Ascending aorta (tissue), 2 donors: ENCODE measurements at regions not wholly inside any gene's neighbourhood (a gene's known extent, or its start where the extent isn't known, plus 50 kb on each side); places are given as distances from the start of the nearest gene placed in this dataset.

ENCODE experiments used
- DNase-seq, 2 donors: peaks; one replicate each; pipeline ENCODE4 v3.0.0-alpha.2; 2019; ENCODE audit warnings: low spot score in 2 of 2
- H3K27ac ChIP-seq, 2 donors: fragments of 200-600 bp; sonication (generic); one replicate each; pipeline ENCODE4 v1.5.1; 2016 to 2017; ENCODE audit warnings: mild to moderate bottlenecking in 1 of 2
- H3K27me3 ChIP-seq: fragments of 200-600 bp; sonication (generic); one replicate; pipeline ENCODE4 v1.5.1; 2017
- H3K36me3 ChIP-seq, 2 donors: fragments of 200-600 bp; sonication (generic); one replicate each; pipeline ENCODE4 v1.5.1; 2016
- H3K4me1 ChIP-seq, 2 donors: fragments of 200-600 bp; sonication (generic); one replicate each; pipeline ENCODE4 v1.5.1; 2016 to 2017; ENCODE audit warnings: mild to moderate bottlenecking in 1 of 2
- H3K4me3 ChIP-seq, 2 donors: fragments of 200-600 bp; sonication (generic); one replicate each; pipeline ENCODE4 v1.5.1; 2016 to 2017; ENCODE audit warnings: mild to moderate bottlenecking in 1 of 2
- H3K9me3 ChIP-seq, 2 donors: fragments of 200-600 bp; sonication (generic); one replicate each; pipeline ENCODE4 v1.5.1; 2016
- CTCF ChIP-seq, 3 experiments: fragments of 200-600 bp in 2 of 3; fragments of 450-650 bp in 1 of 3; sonication (generic) in 2 of 3; IDR thresholded peaks; one replicate each; pipeline ENCODE4 v1.5.1; 2016 to 2019; ENCODE audit warnings: antibody characterized with exemption in 3 of 3, mild to moderate bottlenecking in 1 of 3, moderate library complexity in 1 of 3
- intact Hi-C: fragments of 100-400 bp; cut with DNase I; formaldehyde crosslinking; loops from one replicate; pipeline ENCODE4 v1.15.1; 2023

DNA sequence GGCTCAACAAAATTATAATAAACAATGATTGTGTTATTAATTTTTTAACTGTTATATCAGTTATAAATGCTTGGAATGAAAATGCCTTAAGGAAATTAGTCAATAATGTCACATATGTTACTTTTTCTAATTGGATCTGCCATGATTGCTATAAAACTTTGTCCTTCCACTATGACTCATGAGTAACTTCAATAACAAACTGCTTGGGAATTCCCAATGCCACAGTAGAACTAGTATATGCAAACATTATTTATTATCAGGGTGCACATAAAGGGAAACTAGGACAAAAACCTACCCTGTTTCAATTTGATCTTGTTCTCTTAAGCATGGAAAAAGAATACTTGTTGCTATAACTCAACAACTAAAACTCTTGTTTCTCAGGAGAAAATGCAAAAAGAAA, 59.1 kb upstream of the PDC start:
- H3K4me3 ChIP-seq: no peak overlapping the region
- no peak for DNase-seq
- no peaks in the 10 kb centered on the region for H3K36me3 ChIP-seq
- no peaks in the 10 kb centered on the region for H3K4me1 ChIP-seq
- intact Hi-C loops: no loop called here
- no peak for TF ChIP-seq CTCF (IDR thresholded peaks at IDR 0.05)
- H3K27ac ChIP-seq: no peak overlapping the region
- H3K9me3 ChIP-seq: peaks cover 4 to 17% of the 10 kb centered on the region in 2 donors
- H3K27me3 ChIP-seq: no peaks in the 10 kb centered on the region

DNA sequence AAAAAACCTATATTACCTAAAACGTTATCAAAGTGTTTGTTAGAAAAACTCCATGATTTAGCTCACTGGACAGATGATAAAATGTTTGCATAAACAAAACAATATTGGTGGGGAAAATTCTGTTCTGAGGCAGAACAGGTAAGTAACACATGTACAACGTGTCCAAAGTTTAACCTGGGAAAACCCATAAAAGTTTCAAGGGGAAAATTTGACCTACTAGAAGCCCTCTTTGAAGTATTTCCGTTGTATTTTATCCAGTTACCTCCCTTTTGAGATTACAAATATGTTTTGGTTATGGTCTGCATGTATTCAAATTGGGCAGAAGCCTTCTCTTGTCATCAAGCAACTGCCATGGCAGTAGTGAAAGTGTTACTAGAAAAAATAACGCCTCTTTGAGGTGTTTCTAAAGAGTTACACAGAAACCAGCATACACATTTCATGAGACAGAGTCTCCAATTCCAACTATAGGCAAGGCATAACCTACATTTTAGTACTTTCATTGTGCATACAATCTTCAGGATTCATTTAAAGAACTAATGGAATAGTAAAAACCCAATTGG, 58.0 kb upstream of the PDC start:
- intact Hi-C loops: no loop called here

GRCh38 chr1:186518395-186518794, 57.5 kb upstream of the PDC start:
- H3K9me3 ChIP-seq: peaks cover 0 to 4% of the 10 kb centered on the region in 2 donors
- intact Hi-C loops: no loop called here
- TF ChIP-seq CTCF (IDR thresholded peaks at IDR 0.05): no peak
- H3K36me3 ChIP-seq: no peaks in the 10 kb centered on the region
- no peaks in the 10 kb centered on the region for H3K4me1 ChIP-seq
- no peak for DNase-seq
- H3K27ac ChIP-seq: no peak overlapping the region
- no peaks in the 10 kb centered on the region for H3K27me3 ChIP-seq
- no peak overlapping the region for H3K4me3 ChIP-seq

More for the DNA sequence above, 58.0 kb upstream of the PDC start:
- H3K36me3 ChIP-seq: no peaks in the 10 kb centered on the region
- H3K27me3 ChIP-seq: no peaks in the 10 kb centered on the region
- no peak for TF ChIP-seq CTCF (IDR thresholded peaks at IDR 0.05)
- no peak for DNase-seq
- no peak overlapping the region for H3K4me3 ChIP-seq
- no peak overlapping the region for H3K27ac ChIP-seq
- peaks cover 4 to 9% of the 10 kb centered on the region in 2 donors for H3K9me3 ChIP-seq
- H3K4me1 ChIP-seq: no peaks in the 10 kb centered on the region

DNA sequence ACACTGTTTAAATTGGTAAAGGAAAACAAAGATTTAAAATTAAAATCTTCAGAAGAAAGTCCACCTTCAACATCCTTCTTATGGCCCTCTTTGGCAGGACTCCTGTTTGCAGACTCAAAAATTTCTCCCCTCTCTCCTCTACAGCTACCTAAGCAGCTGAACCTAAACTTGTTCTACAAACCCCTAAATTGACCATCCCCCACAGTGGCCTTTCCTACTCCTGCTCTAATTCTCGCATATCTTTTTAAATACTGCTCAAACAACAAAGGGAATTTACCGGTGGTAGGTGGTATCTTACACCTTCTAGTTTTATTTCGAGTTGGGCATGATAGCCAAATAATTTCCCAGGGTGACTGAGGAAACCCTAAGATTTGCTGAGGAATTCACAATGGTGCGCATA, 53.5 kb upstream of the PDC start:
- Histone ChIP-seq H3K36me3 (no peaks in the 10 kb centered on the region), H3K27me3 (no peaks in the 10 kb centered on the region), H3K27ac (no peak overlapping the region), H3K9me3 (no peaks in the 10 kb centered on the region), H3K4me1 (no peaks in the 10 kb centered on the region), H3K4me3 (no peak overlapping the region)
- DNase-seq: no peak
- intact Hi-C loops: no loop called here
- TF ChIP-seq CTCF (IDR thresholded peaks at IDR 0.05): no peak

DNA sequence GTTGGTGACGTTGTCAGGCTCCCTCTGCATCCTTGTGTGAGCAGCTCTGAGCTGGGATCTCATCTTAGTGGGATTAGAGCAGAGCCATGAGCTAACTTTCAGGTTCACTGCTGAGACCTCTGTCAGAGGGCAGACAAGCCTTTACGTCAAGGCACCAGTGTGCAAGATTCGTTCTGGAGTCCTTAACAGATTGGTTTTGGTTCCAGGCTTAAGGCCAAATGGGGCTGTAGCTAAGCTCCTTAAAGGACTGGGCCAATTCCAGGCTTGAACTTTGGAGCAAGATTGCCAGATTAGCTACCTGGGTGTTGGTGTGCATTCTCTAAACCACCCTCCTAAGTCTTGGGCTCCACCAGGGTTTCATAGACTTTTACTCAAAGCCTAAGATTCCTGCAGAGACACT, 52.6 kb upstream of the PDC start:
- no peak for TF ChIP-seq CTCF (IDR thresholded peaks at IDR 0.05)
- no peaks in the 10 kb centered on the region for H3K27me3 ChIP-seq
- H3K9me3 ChIP-seq: no peaks in the 10 kb centered on the region
- no peak overlapping the region for H3K27ac ChIP-seq
- no peaks in the 10 kb centered on the region for H3K4me1 ChIP-seq
- DNase-seq: no peak
- no peak overlapping the region for H3K4me3 ChIP-seq
- intact Hi-C loops: no loop called here
- H3K36me3 ChIP-seq: no peaks in the 10 kb centered on the region
